ENCODE measurements at regions not wholly inside any gene's neighbourhood (a gene's known extent, or its start where the extent isn't known, plus 50 kb on each side); places are given as distances from the start of the nearest gene placed in this dataset.

GRCh38 chr21:19547951-19548840 is 1144.6 kb upstream of the TMPRSS15 start:
- DNase-seq, result no peak

DNA sequence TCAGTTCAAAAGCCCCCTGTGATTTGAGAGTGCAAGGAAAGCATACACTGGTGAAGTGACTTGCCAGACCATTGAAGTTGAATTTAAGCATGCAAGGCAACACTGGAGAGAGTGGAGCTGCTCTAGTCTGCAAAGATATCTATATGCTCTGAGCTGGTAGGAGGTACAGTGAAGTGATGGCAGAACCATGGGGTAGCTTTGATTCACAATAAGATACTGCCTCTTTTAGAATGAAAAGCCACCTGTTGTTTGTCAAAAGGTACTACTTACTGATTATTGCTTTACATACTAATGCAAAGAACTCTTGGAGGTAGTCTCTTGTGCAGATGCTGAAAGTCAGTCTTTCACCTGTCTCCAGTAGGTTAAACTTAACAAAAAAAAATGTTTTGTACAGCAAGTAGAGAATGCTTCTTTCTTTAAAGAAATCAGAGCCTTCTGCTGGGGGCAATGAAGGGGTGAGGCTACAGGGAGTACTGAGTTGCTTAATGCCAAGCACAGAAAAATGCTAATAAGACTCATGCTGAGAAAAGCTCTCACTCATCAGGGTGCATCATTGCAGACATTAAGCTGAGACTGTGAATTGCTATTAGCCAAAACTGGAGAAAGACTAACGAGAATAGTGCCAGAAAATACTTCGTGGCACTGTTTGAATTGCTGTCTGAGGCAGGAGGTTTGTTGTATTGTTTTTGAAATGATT is 1150.5 kb upstream of the TMPRSS15 start:
- no peak for DNase-seq

- no peak for DNase-seq
Measured at GRCh38 chr21:19557046-19557445, 1153.5 kb upstream of the TMPRSS15 start.

DNA sequence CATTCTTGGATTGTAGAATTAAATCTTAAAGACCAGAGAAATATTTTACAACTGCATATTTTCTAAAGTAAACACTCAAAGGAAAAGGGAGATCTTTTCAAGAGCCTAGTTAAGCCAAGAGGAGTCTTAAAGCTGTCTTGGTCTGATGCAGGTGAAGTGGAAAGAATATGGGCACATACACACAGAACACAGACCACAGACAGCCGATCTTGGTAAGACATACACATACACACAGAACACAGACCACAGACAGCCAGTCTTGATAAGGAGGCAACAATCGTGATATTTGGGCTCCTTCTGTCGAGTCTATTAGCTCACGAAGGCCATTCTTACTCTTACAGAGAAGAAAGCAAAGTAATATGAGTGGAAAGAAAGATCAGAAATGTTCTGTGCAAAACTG is 1153.9 kb upstream of the TMPRSS15 start:
- no peak for DNase-seq

- no peak for DNase-seq
Measured at GRCh38 chr21:19565587-19565986, 1162.0 kb upstream of the TMPRSS15 start.

DNA sequence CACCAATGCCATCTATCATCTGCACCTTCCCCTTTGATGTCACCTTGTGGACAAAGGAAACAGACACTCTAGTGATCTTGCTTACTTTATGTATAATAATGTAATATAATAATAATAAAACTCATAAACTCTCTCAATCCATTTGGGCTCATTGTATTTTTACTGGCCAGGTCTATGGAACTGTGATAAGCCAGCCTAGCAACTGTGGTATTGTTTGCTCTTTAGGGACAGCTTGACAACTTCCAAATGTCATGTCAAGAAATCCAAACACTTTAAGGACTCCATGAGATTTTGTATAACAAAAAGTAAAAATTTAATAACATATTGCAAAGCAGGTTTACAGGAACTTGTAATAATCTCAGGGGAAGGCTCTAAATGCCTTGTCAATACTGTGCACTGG is 1163.4 kb upstream of the TMPRSS15 start:
- no peak for DNase-seq

GRCh38 chr21:19577381-19577780 is 1173.8 kb upstream of the TMPRSS15 start:
- no peak for DNase-seq

- DNase-seq, result no peak
Measured at GRCh38 chr21:19590044-19590443, 1186.5 kb upstream of the TMPRSS15 start.

- no peak for DNase-seq
Measured at GRCh38 chr21:19603011-19603593, 1199.5 kb upstream of the TMPRSS15 start.

DNA sequence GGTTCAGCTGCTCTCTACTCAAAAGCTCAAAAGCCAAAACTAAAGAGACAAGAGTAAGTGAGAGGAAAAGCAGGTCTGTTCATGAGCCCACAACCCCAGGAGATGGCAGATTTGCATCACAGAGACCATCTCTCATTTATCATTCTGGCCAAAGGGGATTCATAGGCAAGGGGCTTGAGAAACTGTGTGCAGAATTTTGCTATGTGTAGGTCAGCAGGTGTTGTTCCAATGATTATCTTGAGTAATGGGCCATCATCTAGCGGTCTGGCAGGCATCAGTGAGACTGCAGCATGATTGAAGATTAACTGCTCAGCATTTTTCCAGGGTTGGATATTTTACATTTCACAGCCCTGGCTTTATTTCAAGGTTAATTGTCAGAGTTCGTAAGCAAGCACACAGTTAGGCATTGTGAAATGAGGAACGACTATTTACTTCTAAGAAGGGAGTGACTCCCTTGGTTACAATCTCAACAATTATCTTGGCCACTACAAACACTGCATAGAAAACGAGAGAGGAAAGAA is 1204.6 kb upstream of the TMPRSS15 start:
- DNase-seq, result no peak

- DNase-seq, result no peak
Measured at GRCh38 chr21:19609611-19610010, 1206.0 kb upstream of the TMPRSS15 start.

DNA sequence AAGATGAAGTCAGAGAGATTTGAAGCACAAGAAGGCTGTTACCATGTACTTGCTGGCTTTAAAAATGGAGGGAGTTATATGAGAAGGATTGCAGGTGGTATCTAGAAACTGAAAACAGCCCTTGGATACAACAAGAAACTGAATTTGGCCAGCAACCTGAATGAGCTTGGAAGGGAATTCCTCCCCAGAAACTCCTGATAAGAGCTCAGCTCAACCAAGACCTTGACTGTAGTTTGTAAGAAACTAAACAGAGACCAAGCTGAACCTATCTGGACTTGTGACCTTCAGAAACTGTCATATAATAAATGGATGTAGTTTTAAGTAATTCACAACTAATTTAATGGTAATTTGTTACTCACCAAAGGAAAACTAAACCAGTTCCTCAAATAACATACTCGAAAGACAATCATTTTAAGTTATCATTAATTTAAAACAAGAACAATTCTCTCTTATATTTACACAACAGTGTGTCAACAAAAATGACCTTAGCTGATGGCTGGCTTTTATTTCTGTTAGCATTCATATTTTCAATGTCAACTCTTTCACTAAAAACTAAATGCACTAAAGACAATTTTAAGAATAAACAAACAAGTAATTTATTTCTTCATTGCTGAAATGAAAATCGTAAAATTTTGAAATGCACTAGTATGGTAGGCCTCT is 1218.4 kb upstream of the TMPRSS15 start:
- DNase-seq, result no peak

GRCh38 chr21:19640964-19641363 is 1237.4 kb upstream of the TMPRSS15 start:
- DNase-seq, result no peak

DNA sequence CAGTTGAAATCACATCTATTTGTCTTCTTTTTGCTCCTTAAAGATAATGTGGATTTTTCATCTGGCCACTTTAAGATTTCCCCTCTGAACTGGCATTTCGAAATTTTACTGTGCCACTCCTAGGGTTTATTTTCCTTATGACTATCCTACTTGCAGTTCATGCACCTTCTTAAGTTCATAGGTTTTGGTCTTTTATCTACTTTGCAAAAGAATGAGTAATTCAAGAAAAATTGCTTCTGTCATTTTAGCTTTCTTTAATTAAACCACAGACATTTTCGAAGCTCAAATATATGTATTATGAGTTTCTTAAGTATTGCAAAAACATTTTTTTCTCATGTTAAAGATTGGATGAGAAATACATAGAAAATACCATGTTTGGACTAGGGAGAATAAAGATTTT is 1244.8 kb upstream of the TMPRSS15 start:
- no peak for DNase-seq

GRCh38 chr21:19683492-19683891 is 1279.9 kb upstream of the TMPRSS15 start:
- no peak for DNase-seq

DNA sequence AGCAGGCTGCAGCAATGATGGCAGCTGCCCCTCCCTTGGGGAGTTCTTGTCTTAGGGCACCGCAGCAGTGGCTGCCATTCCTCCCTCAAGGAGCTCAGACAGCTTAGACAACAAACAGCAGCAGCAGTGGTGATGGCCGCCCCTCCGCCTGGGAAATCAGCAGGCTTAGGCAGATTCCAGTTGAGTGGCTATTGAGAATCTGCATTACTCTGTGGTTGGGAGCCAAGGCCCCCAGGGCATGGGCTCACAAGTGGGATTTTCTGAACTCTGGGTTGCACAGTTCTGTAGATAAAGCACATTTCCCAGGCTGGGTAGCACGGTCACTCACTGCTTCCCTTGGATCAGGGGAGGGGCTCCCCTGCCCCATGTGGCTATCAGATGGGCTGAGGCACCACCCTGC is 1280.7 kb upstream of the TMPRSS15 start:
- DNase-seq, result no peak

DNA sequence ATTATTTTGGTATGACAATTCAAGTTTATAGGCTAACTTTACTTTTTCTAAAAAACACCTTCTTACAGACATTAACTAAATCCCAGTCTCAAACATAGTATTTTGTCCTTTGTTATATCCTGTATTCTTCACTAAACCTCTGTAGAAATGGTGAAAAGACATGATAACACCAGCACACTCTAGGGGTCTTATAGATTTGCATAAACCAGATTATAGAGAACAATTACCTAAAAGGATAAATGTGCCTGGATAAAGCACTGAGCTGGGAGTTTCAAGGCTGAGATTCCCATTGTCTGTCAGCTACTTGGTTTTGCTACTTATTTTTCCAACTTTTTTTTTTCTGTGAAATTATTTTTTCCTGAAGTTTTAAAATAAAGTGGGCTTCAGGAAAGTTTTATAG is 1288.6 kb upstream of the TMPRSS15 start:
- no peak for DNase-seq

GRCh38 chr21:19695796-19696195 is 1292.2 kb upstream of the TMPRSS15 start:
- no peak for DNase-seq

DNA sequence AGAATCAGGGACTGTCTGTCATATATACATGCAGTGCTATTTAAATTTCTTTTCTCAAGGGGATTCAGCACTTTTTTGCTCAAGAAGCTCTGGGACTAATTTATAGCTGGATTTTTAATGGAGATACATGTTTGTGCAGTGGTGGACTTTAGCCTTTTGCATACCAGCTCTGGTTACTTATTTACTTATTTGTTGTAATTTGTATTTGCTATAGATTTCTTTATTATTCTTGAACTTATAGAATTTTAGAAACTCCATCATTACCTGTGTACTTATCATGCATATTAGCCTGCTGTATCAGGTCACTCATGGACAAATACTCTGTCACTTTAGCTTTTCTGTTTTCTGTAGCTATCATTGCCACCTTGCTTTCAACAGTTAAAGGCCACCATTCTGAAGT is 1296.9 kb upstream of the TMPRSS15 start:
- no peak for DNase-seq

DNA sequence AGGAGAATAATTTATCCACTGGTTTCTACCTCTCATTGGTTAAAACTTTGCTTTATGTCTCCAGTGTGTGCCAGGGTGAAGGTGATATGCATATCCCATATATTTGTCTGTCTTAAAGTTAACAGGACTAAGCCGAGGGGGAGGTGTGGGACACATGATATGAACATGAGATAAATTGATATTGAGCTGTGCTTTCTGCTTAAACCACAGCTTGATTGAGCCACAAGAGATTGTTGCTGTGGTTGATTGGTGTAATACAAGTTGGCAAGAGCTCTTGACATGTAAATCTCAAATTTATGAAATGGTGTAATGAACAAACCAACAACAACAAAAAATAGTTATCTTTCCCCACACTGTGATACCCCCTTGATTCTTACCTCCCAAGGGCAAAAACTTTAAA is 1295.5 kb upstream of the NCAM2 start:
- DNase-seq, result no peak

GRCh38 chr21:19704832-19705231 is 1293.4 kb upstream of the NCAM2 start:
- DNase-seq, result no peak

DNA sequence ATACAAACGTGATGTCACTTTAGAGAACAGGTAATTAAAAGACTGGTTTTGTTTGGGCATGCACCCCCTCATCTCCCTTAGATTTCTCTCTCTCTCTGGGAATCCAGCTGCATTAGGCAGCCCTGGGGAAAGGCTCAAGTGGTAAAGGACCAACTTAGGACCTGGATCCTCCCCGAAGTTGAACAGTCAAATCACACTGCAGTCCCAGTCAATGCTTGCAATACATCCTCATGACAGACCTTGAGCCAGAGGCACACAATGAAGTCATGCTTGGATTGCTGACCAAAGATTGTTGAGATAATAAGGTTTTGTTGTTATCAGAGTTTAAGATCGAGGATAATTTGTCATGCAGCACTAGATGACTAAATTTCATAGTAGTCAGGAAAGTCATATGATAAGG is 1285.8 kb upstream of the NCAM2 start:
- DNase-seq, result no peak

DNA sequence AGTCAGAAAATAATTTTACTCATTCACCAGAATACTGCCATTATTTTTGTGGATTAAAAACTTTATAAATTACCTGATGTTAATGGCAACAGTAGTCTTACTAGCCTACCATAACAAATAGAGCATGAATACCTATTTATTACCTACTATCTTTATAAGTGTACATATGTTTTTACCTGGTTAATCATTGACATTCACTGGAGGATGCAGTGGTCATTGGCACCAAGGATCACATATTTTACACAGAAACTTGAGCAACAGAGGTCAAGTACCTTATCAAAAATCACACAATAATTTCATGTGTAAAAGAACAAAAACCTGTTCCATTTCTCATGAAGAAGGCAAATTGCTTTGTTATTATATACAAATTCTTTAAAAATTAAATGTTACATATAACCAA is 1284.9 kb upstream of the NCAM2 start:
- DNase-seq, result no peak

Data from CD4-positive, alpha-beta T cell treated with Interleukin-21 for 1 hour (primary cell).